Testis (tissue), 2 donors: ENCODE measurements at regions not wholly inside any gene's neighbourhood (a gene's known extent, or its start where the extent isn't known, plus 50 kb on each side); places are given as distances from the start of the nearest gene placed in this dataset.

ENCODE experiments used
- DNase-seq: peaks from one replicate; pipeline ENCODE4 v3.0.0-alpha.2; 2019
- H3K27ac ChIP-seq, 2 donors: fragments of 200-600 bp; sonication (generic); one replicate each; pipeline ENCODE4 v1.5.1; 2019
- H3K27me3 ChIP-seq: fragments of 200-600 bp; sonication (generic); one replicate; pipeline ENCODE4 v1.5.1; 2019
- H3K36me3 ChIP-seq: fragments of 200-600 bp; sonication (generic); one replicate; pipeline ENCODE4 v1.5.1; 2017; ENCODE audit warnings: low read depth; ENCODE audit errors: missing control alignments
- H3K4me1 ChIP-seq: fragments of 200-600 bp; sonication (generic); one replicate; pipeline ENCODE4 v1.5.1; 2019
- H3K4me3 ChIP-seq, 2 donors: fragments of 200-600 bp; sonication (generic); one replicate each; pipeline ENCODE4 v1.5.1; 2017 to 2019
- H3K9me3 ChIP-seq: fragments of 200-600 bp; sonication (generic); one replicate; pipeline ENCODE4 v1.5.1; 2017
- CTCF ChIP-seq, 3 experiments: fragments of 450-650 bp in 2 of 3; fragments of 200-600 bp in 1 of 3; sonication (generic) in 1 of 3; IDR thresholded peaks; one replicate each; pipeline ENCODE4 v1.5.1; 2016 to 2019; ENCODE audit warnings: antibody characterized with exemption in 3 of 3, mild to moderate bottlenecking in 2 of 3, moderate library complexity in 1 of 3
- POLR2A ChIP-seq: fragments of 450-650 bp; IDR thresholded peaks from one replicate; pipeline ENCODE4 v1.6.1; 2017; ENCODE audit warnings: antibody characterized with exemption, mild to moderate bottlenecking, moderate library complexity
- WGBS, 2 donors: methylation state at CpG; one replicate each; pipeline ENCODE4 v1.1.5; 2018; 5-methylcytosine and 5-hydroxymethylcytosine counted together
- intact Hi-C: fragments of 100-400 bp; cut with DNase I; formaldehyde crosslinking; loops from one replicate; pipeline ENCODE4 v1.15.1; 2023; ENCODE audit warnings: low total_unique reads

DNA sequence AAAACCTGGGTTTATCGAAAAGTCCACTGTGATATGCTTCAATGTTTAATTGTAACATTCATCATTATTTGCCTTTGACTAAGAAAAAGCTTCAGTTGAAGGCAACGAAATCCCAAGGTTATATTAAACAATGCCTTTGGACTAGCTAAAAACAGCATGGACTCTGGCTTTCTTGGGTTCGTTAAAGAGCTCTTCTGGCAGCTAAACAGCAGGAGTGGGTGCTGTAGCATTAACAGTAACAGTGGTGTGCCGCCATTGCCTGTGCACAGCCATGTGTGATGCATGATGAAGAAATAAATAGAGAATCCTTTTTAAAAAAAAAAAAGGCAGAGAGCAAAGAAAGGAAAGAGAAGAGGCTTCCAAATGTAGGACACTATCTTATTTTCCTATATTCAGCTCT, 406.6 kb upstream of the FAT3 start:
- no peaks in the 10 kb centered on the region for H3K36me3 ChIP-seq
- no peaks in the 10 kb centered on the region for H3K27me3 ChIP-seq
- WGBS, 2 donors = 60 to 61% methylated on average over 4 of the region's 4 CpGs
- no peak for TF ChIP-seq CTCF (IDR thresholded peaks at IDR 0.05)
- TF ChIP-seq POLR2A = no peak
- no peaks in the 10 kb centered on the region for H3K9me3 ChIP-seq
- no peaks in the 10 kb centered on the region for H3K4me1 ChIP-seq
- intact Hi-C loops = no loop called here
- no peak overlapping the region for H3K27ac ChIP-seq
- DNase-seq = no peak
- H3K4me3 ChIP-seq = no peak overlapping the region

GRCh38 chr11:91813263-91813662, 411.4 kb upstream of the FAT3 start:
- no peaks in the 10 kb centered on the region for H3K27me3 ChIP-seq
- H3K4me1 ChIP-seq = no peaks in the 10 kb centered on the region
- H3K9me3 ChIP-seq = no peaks in the 10 kb centered on the region
- no peak for DNase-seq
- intact Hi-C loops = no loop called here
- H3K27ac ChIP-seq = no peak overlapping the region
- H3K4me3 ChIP-seq = no peak overlapping the region
- TF ChIP-seq CTCF (IDR thresholded peaks at IDR 0.05) (no peak), POLR2A (no peak)
- H3K36me3 ChIP-seq = no peaks in the 10 kb centered on the region

GRCh38 chr11:91810871-91811270, 413.7 kb upstream of the FAT3 start:
- TF ChIP-seq POLR2A (no peak), CTCF (IDR thresholded peaks at IDR 0.05) (no peak)
- Histone ChIP-seq H3K4me1 (no peaks in the 10 kb centered on the region), H3K36me3 (no peaks in the 10 kb centered on the region), H3K27me3 (no peaks in the 10 kb centered on the region), H3K9me3 (no peaks in the 10 kb centered on the region), H3K27ac (no peak overlapping the region), H3K4me3 (no peak overlapping the region)
- no peak for DNase-seq
- 92 to 96% methylated on average over 3 of the region's 3 CpGs for WGBS, 2 donors
- intact Hi-C loops = no loop called here

DNA sequence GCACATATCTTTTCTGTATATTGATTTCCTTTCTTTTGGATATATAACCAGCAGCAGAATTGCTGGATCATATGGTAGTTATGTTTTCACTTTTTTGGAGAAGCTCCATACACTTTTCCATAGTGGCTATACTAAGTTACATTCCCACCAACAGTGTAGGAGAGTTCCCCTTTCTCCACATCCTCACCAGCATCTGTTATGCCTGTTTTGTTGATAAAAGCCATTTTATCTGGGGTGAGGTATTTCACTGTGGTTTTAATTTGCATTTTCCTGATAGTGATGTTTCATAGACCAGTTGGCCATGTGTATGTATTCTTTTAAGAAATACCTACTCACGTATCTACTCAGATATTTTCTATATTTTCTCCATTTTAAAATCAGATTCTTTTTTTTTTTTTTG, 419.3 kb upstream of the FAT3 start:
- DNase-seq = no peak
- WGBS, 2 donors = 95 to 100% methylated on average over 1 of the region's 1 CpG
- intact Hi-C loops = no loop called here
- H3K36me3 ChIP-seq = no peaks in the 10 kb centered on the region
- no peak overlapping the region for H3K27ac ChIP-seq
- no peak overlapping the region for H3K4me3 ChIP-seq
- no peaks in the 10 kb centered on the region for H3K9me3 ChIP-seq
- TF ChIP-seq CTCF (IDR thresholded peaks at IDR 0.05) = no peak
- TF ChIP-seq POLR2A = no peak
- peaks cover 4% of the 10 kb centered on the region for H3K4me1 ChIP-seq
- no peaks in the 10 kb centered on the region for H3K27me3 ChIP-seq

GRCh38 chr11:91804042-91804441, 420.6 kb upstream of the FAT3 start:
- H3K4me3 ChIP-seq = no peak overlapping the region
- TF ChIP-seq POLR2A (no peak), CTCF (IDR thresholded peaks at IDR 0.05) (no peak)
- WGBS, 2 donors = 43 to 47% methylated on average over 1 of the region's 1 CpG
- no peak for DNase-seq
- no peaks in the 10 kb centered on the region for H3K9me3 ChIP-seq
- intact Hi-C loops = no loop called here
- no peaks in the 10 kb centered on the region for H3K27me3 ChIP-seq
- H3K36me3 ChIP-seq = no peaks in the 10 kb centered on the region
- H3K4me1 ChIP-seq = peaks cover 4% of the 10 kb centered on the region
- no peak overlapping the region for H3K27ac ChIP-seq
